Activated T-cell treated with anti-CD3 and anti-CD28 coated beads for 1 hour (primary cell): ENCODE measurements at regions not wholly inside any gene's neighbourhood (a gene's known extent, or its start where the extent isn't known, plus 50 kb on each side); places are given as distances from the start of the nearest gene placed in this dataset.

Experiments
- DNase-seq: peaks from one replicate; pipeline ENCODE4 v3.0.0-alpha.2; 2020; ENCODE audit warnings: low read depth

- no peak for DNase-seq
Measured at GRCh38 chr13:99123101-99124045, 77.3 kb upstream of the UBAC2 start.

GRCh38 chr13:99124046-99124400 lies 76.6 kb upstream of the UBAC2 start:
- DNase-seq: no peak

- DNase-seq: no peak
Measured at GRCh38 chr13:99124794-99125316, 75.8 kb upstream of the UBAC2 start.

- no peak for DNase-seq
Measured at GRCh38 chr13:99125326-99125915, 75.2 kb upstream of the UBAC2 start.

GRCh38 chr13:99126821-99127220 lies 73.8 kb upstream of the UBAC2 start:
- DNase-seq: no peak

GRCh38 chr13:99129050-99129449 lies 71.6 kb upstream of the UBAC2 start:
- no peak for DNase-seq

GRCh38 chr13:99129951-99130350 lies 70.7 kb upstream of the UBAC2 start:
- DNase-seq: no peak

GRCh38 chr13:99131410-99131809 lies 69.2 kb upstream of the UBAC2 start:
- DNase-seq: no peak

- no peak for DNase-seq
Measured at GRCh38 chr13:99132295-99132835, 68.3 kb upstream of the UBAC2 start.

GRCh38 chr13:99133230-99133629 lies 67.4 kb upstream of the UBAC2 start:
- DNase-seq: no peak

GRCh38 chr13:99133848-99134247 lies 66.8 kb upstream of the UBAC2 start:
- DNase-seq: no peak

- DNase-seq: no peak
Measured at GRCh38 chr13:99135591-99135990, 65.1 kb upstream of the UBAC2 start.

- no peak for DNase-seq
Measured at GRCh38 chr13:99136427-99136954, 64.2 kb upstream of the UBAC2 start.

GRCh38 chr13:99140831-99141230 lies 59.8 kb upstream of the UBAC2 start:
- no peak for DNase-seq

GRCh38 chr13:99143904-99144303 lies 56.8 kb upstream of the UBAC2 start:
- DNase-seq: no peak

- no peak for DNase-seq
Measured at GRCh38 chr13:99144306-99144705, 56.3 kb upstream of the UBAC2 start.

GRCh38 chr13:99145461-99145860 lies 55.2 kb upstream of the UBAC2 start:
- no peak for DNase-seq

GRCh38 chr13:99150575-99151361 lies 49.9 kb upstream of the UBAC2 start:
- no peak for DNase-seq
